HG03196 (cell line): ENCODE measurements at regions not wholly inside any gene's neighbourhood (a gene's known extent, or its start where the extent isn't known, plus 50 kb on each side); places are given as distances from the start of the nearest gene placed in this dataset.
"Not testable (repeated sequence)": the region's sequence is repeated elsewhere in the genome, so short reads cannot be mapped to it uniquely, and the experiment has no call there.

ENCODE experiments used
- ATAC-seq: cut with Tn5 transposase; IDR thresholded peaks from one replicate; pipeline ENCODE4 v1.9.1; 2021; ENCODE audit not compliant: unreplicated experiment

GRCh38 chr5:18749763-18750162 lies 1115.5 kb downstream of the TAF11L14 start:
- peak; percentile 37 for ATAC-seq

- ATAC-seq: no peak
These were observed 1118.1 kb downstream of the TAF11L14 start for GRCh38 chr5:18752317-18752716.

- no peak for ATAC-seq
These were observed 1119.9 kb downstream of the TAF11L14 start for GRCh38 chr5:18754201-18754600.

GRCh38 chr5:18761801-18762200 lies 1127.5 kb downstream of the TAF11L14 start:
- ATAC-seq: peak; percentile 76

GRCh38 chr5:18764161-18764560 lies 1129.9 kb downstream of the TAF11L14 start:
- ATAC-seq: no peak

GRCh38 chr5:18765304-18765703 lies 1131.0 kb downstream of the TAF11L14 start:
- no peak for ATAC-seq

GRCh38 chr5:18771097-18771610 lies 1136.9 kb downstream of the TAF11L14 start:
- no peak for ATAC-seq

GRCh38 chr5:18772475-18772874 lies 1138.2 kb downstream of the TAF11L14 start:
- ATAC-seq: no peak

GRCh38 chr5:18778225-18778624 lies 1144.0 kb downstream of the TAF11L14 start:
- ATAC-seq: no peak

- no peak for ATAC-seq
These were observed 1155.1 kb downstream of the TAF11L14 start for GRCh38 chr5:18789218-18789998.

GRCh38 chr5:18792145-18792544 lies 1157.9 kb downstream of the TAF11L14 start:
- no peak for ATAC-seq

GRCh38 chr5:18797222-18797621 lies 1163.0 kb downstream of the TAF11L14 start:
- no peak for ATAC-seq

- ATAC-seq: no peak
These were observed 1163.8 kb downstream of the TAF11L14 start for GRCh38 chr5:18798058-18798457.

GRCh38 chr5:18799482-18800128 lies 1165.3 kb downstream of the TAF11L14 start:
- ATAC-seq: no peak

- ATAC-seq: no peak
These were observed 1166.2 kb downstream of the TAF11L14 start for GRCh38 chr5:18800293-18801025.

GRCh38 chr5:18801413-18801812 lies 1167.2 kb downstream of the TAF11L14 start:
- ATAC-seq: not testable (repeated sequence)

- ATAC-seq: no peak
These were observed 1168.1 kb downstream of the TAF11L14 start for GRCh38 chr5:18802336-18802735.

GRCh38 chr5:18805376-18805775 lies 1171.1 kb downstream of the TAF11L14 start:
- ATAC-seq: no peak

- no peak for ATAC-seq
These were observed 1173.2 kb downstream of the TAF11L14 start for GRCh38 chr5:18807256-18808149.

GRCh38 chr5:18811661-18812060 lies 1176.3 kb downstream of the CDH18 start:
- no peak for ATAC-seq

- ATAC-seq: no peak
These were observed 1159.6 kb downstream of the CDH18 start for GRCh38 chr5:18828351-18828750.
